Gastroesophageal sphincter (tissue), 3 donors: ENCODE measurements at regions not wholly inside any gene's neighbourhood (a gene's known extent, or its start where the extent isn't known, plus 50 kb on each side); places are given as distances from the start of the nearest gene placed in this dataset.

Experiments used
- CTCF ChIP-seq, 4 experiments: fragments of 200-600 bp in 2 of 4; fragments of 450-650 bp in 2 of 4; sonication (generic) in 1 of 4; IDR thresholded peaks; one replicate each; pipeline ENCODE4 v1.5.1; 2017 to 2019; ENCODE audit warnings: antibody characterized with exemption in 4 of 4, mild to moderate bottlenecking in 2 of 4, moderate library complexity in 2 of 4
- EP300 ChIP-seq: sonication (generic); formaldehyde crosslinking; IDR thresholded peaks from one replicate; pipeline ENCODE4 v1.6.1; 2017; ENCODE audit warnings: antibody characterized with exemption, mild to moderate bottlenecking

- TF ChIP-seq EP300 (no peak), CTCF (IDR thresholded peaks at IDR 0.05) (no peak)
Observed at GRCh38 chr9:103193992-103194391, 198.9 kb downstream of the CYLC2 start.
